Uterus (tissue), 3 donors: ENCODE measurements at regions not wholly inside any gene's neighbourhood (a gene's known extent, or its start where the extent isn't known, plus 50 kb on each side); places are given as distances from the start of the nearest gene placed in this dataset. TPM values are rescaled to one million over a fixed set of nuclear protein-coding genes. Genes with fewer than 3 reads are reported as not detected.
"Not testable (repeated sequence)": the region's sequence is repeated elsewhere in the genome, so short reads cannot be mapped to it uniquely, and the experiment has no call there.

Source experiments
- DNase-seq, 2 donors: peaks; one replicate each; pipeline ENCODE4 v3.0.0-alpha.2; 2019 to 2020
- H3K27ac ChIP-seq, 2 donors: fragments of 200-600 bp; sonication (generic); 1 replicate in 1 of 2; 2 replicates in 1 of 2; pipeline ENCODE4 v1.5.1; 2016 to 2018
- H3K27me3 ChIP-seq, 2 donors: fragments of 200-600 bp; sonication (generic); one replicate each; pipeline ENCODE4 v1.5.1; 2018 to 2019; ENCODE audit warnings: control low read depth in 1 of 2
- H3K36me3 ChIP-seq, 2 donors: fragments of 200-600 bp; sonication (generic); one replicate each; pipeline ENCODE4 v1.5.1; 2019; ENCODE audit warnings: control low read depth in 1 of 2
- H3K4me1 ChIP-seq, 2 donors: fragments of 200-600 bp; sonication (generic); one replicate each; pipeline ENCODE4 v1.5.1; 2018 to 2019; ENCODE audit warnings: control low read depth in 1 of 2
- H3K4me3 ChIP-seq, 2 donors: fragments of 200-600 bp; sonication (generic); 1 replicate in 1 of 2; 2 replicates in 1 of 2; pipeline ENCODE4 v1.5.1; 2018 to 2019; ENCODE audit warnings: mild to moderate bottlenecking in 1 of 2
- H3K9me3 ChIP-seq, 2 donors: fragments of 200-600 bp; sonication (generic); one replicate each; pipeline ENCODE4 v1.5.1; 2019; ENCODE audit warnings: control low read depth in 1 of 2
- CTCF ChIP-seq, 4 experiments: fragments of 200-600 bp in 2 of 4; fragments of 450-650 bp in 2 of 4; sonication (generic) in 2 of 4; IDR thresholded peaks; one replicate each; pipeline ENCODE4 v1.5.1; 2016 to 2019; ENCODE audit warnings: antibody characterized with exemption in 4 of 4, mild to moderate bottlenecking in 2 of 4, moderate library complexity in 1 of 4
- POLR2A ChIP-seq, 2 donors: fragments of 450-650 bp; IDR thresholded peaks; one replicate each; pipeline ENCODE4 v1.6.1; 2016; ENCODE audit warnings: antibody characterized with exemption in 2 of 2, mild to moderate bottlenecking in 1 of 2, moderate library complexity in 1 of 2
- intact Hi-C: fragments of 100-400 bp; cut with DNase I; formaldehyde crosslinking; loops from one replicate; pipeline ENCODE4 v1.15.1; 2023; ENCODE audit warnings: low total_unique reads
- microRNA-seq: library from miRNA; unstranded; fragments of <30 nt; microRNA quantifications from one replicate; pipeline ENCODE4, GENCODE V29; 2016; ENCODE audit warnings: borderline microRNAs expressed, borderline replicate concordance
- small RNA-seq: library from RNA; depleted of rRNA; stranded (forward); fragments of <200 nt; gene quantifications from one replicate; pipeline ENCODE3, GENCODE V24; 2016
- donor health status: DM: yes; HTN: yes; CAD: no.

- TF ChIP-seq CTCF (IDR thresholded peaks at IDR 0.05), result peak; percentile 47 to 60 (median 54)
- TF ChIP-seq POLR2A (IDR thresholded peaks at IDR 0.05), result no peak
- H3K36me3 ChIP-seq, result no peaks in the 10 kb centered on the region
- intact Hi-C loops, result no loop called here
- no peaks in the 10 kb centered on the region for H3K9me3 ChIP-seq
- no peak for DNase-seq
- H3K4me3 ChIP-seq, result no peak overlapping the region
- no peak overlapping the region for H3K27ac ChIP-seq
- H3K4me1 ChIP-seq, result no peaks in the 10 kb centered on the region
- no peaks in the 10 kb centered on the region for H3K27me3 ChIP-seq
These were observed 65.3 kb downstream of the OR13A1 start for GRCh38 chr10:45249978-45250693.

GRCh38 chr10:45250694-45251075, 64.7 kb downstream of the OR13A1 start:
- intact Hi-C loops, H3K4me3 ChIP-seq, H3K27me3 ChIP-seq, H3K36me3 ChIP-seq, H3K9me3 ChIP-seq, H3K4me1 ChIP-seq, H3K27ac ChIP-seq, DNase-seq: not testable (repeated sequence)

Small RNA genes lying in the stretch of these regions (microRNA-seq; reads per million reads assigned to microRNA genes)
- not detected for gene MIR3156-1

Small RNA genes lying in the stretch of these regions (small RNA-seq; reads per million reads assigned to genes)
- gene AL512324.1, result not detected
- not detected for gene MIR3156-1
- gene RNU6-1207P, result not detected
